GM18505 (cell line): ENCODE measurements at regions not wholly inside any gene's neighbourhood (a gene's known extent, or its start where the extent isn't known, plus 50 kb on each side); places are given as distances from the start of the nearest gene placed in this dataset.

Experiments
- ATAC-seq: cut with Tn5 transposase; IDR thresholded peaks from one replicate; pipeline ENCODE4 v1.9.1; 2021; ENCODE audit not compliant: unreplicated experiment
- POLR2A ChIP-seq: IDR thresholded peaks from 4 replicates; pipeline ENCODE4 v1.6.1; 2011; ENCODE audit warnings: borderline replicate concordance; ENCODE audit not compliant: insufficient read depth, insufficient read length; ENCODE audit errors: extremely low read depth

DNA sequence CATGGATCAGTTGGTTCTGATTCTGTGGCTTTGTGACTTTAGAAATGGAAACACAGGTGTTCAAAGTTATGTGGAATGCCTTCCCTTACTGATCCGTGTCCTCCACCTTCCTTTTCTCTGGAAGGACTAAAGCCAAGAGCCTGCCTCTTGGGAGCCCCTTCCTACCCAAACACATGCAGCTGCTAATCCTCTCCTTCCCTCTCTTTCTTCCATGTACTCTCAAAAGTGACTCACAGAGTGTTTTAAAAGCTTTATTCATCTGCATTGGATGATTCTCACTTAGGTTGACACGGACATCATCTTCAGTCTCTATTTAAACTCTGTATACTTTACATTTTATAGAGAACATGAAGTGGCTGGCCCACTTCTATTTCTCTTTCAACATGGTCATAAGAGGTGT, 856.5 kb upstream of the ARPP21 start:
- no peak for ATAC-seq
- no peak for TF ChIP-seq POLR2A

DNA sequence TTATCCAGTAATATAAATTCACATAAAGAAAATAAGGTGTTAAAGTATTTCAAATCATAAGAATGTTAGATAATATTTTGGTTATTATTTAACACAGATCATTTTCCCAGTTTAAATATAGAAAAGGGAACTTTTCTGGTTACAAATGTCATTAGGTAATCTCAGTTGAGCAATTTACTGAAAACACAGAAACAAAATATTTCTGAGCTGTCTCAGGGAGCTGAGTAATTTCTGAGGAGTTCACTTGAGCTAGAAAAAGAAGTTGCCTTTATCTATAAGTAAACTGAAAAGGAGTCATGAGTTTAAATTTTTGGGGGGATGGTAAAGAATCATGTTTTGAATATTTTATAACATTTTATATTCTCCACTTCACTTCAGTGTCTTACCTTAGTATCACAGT, 855.4 kb upstream of the ARPP21 start:
- no peak for ATAC-seq
- TF ChIP-seq POLR2A = no peak

DNA sequence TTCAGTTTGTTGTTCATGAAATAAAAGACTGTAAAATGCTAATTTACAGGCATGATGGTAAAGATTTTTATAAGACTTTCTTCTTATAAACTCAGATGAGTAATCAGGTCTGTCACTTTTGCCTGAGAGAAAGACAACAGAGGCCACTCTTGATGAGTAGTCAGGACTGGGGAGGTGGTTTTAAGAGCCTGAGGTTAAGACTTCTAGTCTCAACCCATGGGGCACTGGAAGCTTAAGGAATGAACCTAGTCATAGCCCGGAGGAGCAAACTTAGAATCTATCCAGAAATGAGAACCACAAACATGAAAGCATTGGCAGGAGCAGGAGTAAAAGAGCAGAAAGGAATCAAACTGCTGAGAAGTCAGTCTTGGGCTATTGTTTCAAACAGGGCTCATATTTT, 846.3 kb upstream of the ARPP21 start:
- TF ChIP-seq POLR2A = no peak

DNA sequence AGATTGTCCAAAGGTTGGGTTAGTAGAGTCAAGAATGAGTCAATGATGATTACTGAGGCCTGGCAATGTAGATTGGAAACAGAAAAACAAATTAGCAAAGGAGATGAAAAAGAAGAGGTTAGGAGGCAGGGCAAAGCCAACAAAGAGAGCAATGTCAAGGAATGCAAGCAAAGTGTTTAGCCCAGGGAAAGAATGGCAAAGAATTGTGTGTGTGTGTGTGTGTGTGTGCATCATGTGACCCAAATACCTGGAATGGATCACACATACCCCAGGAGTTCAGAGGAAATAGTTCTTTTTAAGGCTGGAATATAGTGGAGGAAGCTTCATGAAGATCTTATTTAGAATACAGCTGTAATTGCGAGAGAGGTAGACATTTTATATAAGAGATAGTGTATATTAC, 831.7 kb upstream of the ARPP21 start:
- no peak for ATAC-seq
- TF ChIP-seq POLR2A = no peak

More for the DNA sequence above, 846.3 kb upstream of the ARPP21 start:
- no peak for ATAC-seq

DNA sequence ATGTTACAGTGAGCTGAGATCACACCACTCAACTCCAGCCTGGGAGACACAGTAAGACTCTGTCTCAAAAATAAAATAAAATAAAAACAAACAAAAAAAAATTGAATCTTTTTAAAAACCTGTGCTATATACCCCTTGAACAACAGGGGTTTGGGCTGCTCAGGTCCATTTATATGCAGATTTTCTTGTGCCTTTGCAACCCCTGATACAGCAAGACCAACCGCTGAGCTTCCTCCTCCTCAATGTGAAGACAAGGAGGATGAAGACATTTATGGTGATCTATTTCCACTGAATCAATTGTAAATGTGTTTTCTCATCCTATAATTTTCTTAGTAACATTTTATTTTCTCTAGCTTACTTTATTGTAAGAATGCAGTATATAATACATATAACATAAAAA, 831.0 kb upstream of the ARPP21 start:
- no peak for ATAC-seq
- TF ChIP-seq POLR2A = no peak

DNA sequence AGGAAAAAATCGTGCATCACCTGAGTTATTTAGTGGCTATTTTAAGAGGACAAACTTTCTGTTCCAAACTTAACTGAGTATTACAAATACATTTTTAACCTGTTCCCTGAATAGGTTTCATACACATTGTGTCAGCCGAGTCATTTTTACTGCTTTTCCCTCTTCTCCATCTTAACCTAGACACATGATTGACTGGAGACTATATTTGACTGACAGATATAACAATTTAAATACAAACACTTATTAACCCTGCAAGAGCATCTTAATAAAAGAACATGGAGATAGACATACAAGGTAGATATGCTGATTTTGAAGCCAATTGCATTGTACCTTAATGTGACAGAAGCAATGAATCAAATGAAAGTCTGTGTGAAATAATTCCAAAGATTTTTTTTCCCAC, 810.5 kb upstream of the ARPP21 start:
- no peak for TF ChIP-seq POLR2A
- no peak for ATAC-seq

DNA sequence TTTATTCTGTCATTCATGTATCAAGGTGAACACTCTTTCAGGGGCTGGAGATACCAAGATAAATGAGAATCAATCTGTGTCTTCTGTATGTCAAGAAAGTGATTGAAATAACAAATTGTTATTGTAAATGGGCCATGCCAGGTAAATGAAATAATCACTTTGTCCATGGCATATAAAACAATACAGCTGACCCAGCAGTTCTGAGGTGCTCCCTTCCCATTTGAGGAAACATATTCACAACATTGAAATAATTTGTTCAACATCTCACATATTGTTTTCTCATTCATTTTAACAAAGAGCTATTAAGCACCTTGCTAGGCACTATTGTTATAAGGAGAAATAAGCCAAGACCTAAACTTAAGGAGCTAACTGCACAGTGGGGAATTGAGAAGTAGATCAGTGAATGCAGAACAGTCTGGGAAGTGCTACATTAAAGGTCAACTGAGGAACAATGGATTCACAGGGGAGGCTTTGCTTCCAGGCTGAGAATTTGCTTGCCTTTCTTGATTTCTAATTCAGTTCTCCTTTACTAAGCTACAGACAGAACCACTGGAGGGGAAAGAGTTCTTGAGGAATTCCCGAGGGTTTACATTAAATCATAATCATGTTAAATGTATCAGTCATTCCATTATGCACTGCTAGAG, 806.3 kb upstream of the ARPP21 start:
- no peak for ATAC-seq
- TF ChIP-seq POLR2A = no peak

DNA sequence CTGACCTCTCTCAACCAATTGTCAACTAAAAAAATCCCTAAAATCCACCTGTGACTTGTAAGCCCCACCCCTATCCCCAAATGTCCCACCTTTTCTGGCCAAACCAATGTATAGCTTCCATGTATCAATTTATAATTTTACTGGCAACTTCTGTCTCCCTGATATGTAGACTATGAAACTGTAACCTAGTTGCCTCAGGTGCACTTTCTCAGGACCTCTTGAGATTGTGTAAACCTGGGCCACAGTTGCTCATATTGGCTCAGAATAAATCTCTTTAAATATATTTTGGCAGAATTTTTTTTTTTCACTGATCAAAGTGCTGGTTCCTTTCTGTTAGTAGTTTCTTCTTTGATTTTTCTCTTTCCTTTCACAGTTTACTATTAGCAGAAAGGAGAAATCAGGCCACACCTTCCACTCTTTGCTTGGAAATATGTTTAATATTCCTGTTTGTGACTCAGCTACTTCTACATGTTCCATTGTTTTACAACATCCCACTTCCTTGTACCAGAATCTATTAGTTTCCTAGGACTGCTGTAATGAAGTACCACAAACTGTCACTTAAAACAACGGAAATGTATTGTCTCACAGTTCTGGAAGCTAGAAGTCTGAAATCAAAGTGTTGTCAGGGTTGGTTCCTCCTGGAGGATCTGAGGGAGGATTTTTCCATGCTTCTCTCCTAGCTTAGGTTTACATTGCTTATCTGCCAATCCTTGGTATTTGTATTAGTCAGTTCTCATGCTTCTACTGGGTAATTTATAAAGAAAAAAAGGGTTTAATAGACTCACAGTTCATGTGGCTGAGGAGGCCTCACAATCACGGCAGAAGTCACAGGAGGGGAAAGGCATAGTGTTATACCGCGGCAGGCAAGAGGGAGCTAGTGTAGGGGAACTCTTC, 801.2 kb upstream of the ARPP21 start:
- ATAC-seq = no peak
- no peak for TF ChIP-seq POLR2A

DNA sequence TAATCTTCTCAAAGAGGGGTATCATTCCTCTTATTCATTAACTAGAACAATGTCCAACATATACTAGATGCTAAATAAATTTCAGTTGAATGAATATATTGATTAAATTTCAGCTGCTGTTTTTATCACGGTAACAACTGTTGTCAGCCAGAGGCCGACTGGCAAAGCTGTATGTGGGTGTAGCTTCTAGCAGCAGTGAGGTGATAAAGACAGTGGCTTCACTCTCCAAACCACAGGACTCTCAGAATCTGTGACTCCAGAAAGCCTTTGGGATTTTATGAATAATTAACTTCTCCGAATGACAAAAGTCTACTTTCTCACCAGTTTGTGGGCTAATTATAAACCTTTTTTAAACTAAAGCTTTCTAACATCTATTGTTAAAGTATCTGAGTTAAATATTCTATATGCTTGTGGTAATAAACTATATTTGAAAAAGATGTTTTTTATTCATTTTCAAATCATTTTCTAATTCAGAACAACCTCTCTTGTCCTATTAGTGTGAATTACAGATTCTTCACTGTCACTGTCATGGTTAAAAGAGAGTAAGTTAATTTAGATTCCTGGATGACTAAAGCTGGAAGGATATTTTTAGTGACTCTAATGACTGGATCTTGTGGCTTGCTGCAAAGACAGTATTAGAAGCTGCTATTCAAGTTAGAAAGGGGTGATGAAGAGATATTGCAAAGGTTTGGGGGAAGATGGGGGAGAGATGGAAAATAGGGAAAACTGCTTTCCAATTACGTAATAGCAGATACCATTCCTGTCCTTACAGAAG, 796.4 kb upstream of the ARPP21 start:
- TF ChIP-seq POLR2A = no peak
- ATAC-seq = no peak

DNA sequence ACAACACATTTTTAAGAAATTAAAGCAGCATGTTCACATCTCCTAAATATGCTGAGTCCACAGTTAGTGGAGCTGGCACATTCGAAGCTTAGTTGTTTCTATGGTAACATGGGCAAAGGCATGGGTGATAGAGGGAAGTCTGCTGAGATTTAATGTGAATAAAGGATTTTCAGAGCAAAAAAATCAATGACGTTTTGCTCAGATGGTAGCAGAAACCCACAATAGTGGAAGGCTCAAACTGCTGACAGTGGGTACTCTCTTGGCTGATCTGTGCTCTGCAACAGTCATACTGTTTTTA, 795.1 kb upstream of the ARPP21 start:
- no peak for TF ChIP-seq POLR2A
- ATAC-seq = no peak

DNA sequence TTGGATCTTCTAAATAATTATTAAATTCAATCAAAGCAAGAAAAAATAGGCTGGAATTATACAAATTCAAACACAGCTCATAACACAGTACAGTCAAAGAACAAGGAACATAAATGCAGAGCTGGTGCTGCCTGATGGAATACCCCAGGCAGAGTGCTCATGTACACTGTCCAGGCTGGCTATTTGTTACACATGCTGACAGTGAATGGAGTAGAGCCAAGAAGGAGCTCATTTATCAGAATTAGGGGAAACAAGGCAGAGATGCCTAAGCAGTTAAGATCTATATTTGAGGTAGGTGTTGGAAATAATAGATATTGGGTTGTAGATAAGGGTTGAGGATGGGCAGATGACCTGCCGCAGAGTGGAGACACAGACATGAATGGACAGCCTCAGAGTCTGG, 788.2 kb upstream of the ARPP21 start:
- ATAC-seq = no peak
- TF ChIP-seq POLR2A = no peak

DNA sequence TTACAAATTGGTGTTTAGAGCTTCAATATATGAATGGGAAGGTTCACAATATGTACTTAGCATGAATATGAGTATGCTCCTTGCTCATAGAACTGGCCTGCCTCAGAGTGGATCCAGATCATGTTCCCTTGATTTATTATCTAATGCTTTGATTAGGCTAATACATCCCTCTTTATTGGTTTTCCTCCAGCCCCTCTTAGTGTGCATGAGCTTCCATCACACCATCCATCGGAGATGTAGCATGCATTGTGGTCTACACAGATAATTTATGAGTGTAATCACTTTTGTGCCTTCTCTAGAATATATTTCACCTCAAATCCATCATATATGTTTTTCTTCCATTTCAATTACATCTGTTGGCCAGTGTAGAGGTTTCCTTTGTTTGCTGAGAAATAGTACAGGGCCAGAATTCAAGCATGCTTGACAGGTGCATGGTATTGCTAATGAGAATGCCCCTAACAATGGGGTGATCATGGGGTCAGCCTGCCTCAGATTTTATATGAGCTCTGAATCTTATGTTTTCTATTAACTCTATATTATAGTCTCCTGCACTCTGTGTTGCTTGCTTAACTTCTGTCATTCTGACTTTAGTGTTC, 786.4 kb upstream of the ARPP21 start:
- no peak for TF ChIP-seq POLR2A
- ATAC-seq = no peak
